Neural crest cell (in vitro differentiated cells): ENCODE measurements at regions not wholly inside any gene's neighbourhood (a gene's known extent, or its start where the extent isn't known, plus 50 kb on each side); places are given as distances from the start of the nearest gene placed in this dataset.

Experiments
- DNase-seq: peaks from one replicate; pipeline ENCODE4 v3.0.0; 2021; ENCODE audit warnings: low read depth, mixed read lengths, low spot score
- H3K27ac Mint-ChIP-seq: one replicate; pipeline ENCODE4 v1.8.0; 2021; ENCODE audit warnings: mild to moderate bottlenecking, mixed read lengths; ENCODE audit not compliant: unreplicated experiment
- H3K27me3 Mint-ChIP-seq: 2 replicates; pipeline ENCODE4 v1.8.0; 2021; ENCODE audit warnings: low read depth, mild to moderate bottlenecking, mixed read lengths
- H3K36me3 Mint-ChIP-seq: 2 replicates; pipeline ENCODE4 v1.8.0; 2021; ENCODE audit warnings: low read depth, mild to moderate bottlenecking, mixed read lengths
- H3K4me1 Mint-ChIP-seq: 2 replicates; pipeline ENCODE4 v1.8.0; 2021; ENCODE audit warnings: mixed read lengths
- H3K4me3 Mint-ChIP-seq: one replicate; pipeline ENCODE4 v1.8.0; 2021; ENCODE audit warnings: mild to moderate bottlenecking, mixed read lengths
- H3K9me3 Mint-ChIP-seq: 2 replicates; pipeline ENCODE4 v1.8.0; 2021; ENCODE audit warnings: mixed read lengths
- CTCF ChIP-seq: fragments of 200-600 bp; sonication (generic); conservative IDR thresholded peaks from 2 replicates; pipeline ENCODE4 v1.5.0; 2021; ENCODE audit warnings: antibody characterized with exemption, mild to moderate bottlenecking

DNA sequence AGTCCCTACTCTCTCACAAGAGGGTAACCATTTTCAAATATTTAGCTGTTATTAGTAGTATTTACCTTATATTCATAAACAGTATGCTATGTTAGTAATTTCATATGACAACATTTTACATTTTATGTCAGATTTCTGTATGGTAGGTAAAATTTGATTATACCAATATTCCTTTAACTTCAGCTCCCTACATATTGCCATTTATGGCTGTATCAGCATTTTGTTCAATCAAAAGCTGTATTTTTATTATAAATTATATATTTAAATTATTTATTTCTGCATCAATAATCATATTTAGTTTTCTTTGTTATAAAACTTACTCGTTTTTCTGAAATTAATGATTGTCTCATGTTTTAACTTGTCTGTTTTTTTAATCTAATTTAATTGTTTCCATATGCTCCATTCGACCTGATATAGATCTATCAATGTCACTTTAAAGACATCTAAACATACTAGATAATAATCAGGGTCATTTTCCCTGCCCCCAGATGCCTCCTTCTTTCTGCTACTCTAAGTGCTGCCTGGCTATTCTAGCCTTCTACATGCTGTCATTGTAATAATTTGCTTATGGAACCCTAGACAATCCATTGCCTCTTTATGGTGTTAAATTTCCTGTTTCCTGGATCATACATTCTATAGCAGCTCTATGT, 1976.7 kb upstream of the ADGRL3 start:
- no peaks in the 10 kb centered on the region for H3K4me1 Mint-ChIP-seq

DNA sequence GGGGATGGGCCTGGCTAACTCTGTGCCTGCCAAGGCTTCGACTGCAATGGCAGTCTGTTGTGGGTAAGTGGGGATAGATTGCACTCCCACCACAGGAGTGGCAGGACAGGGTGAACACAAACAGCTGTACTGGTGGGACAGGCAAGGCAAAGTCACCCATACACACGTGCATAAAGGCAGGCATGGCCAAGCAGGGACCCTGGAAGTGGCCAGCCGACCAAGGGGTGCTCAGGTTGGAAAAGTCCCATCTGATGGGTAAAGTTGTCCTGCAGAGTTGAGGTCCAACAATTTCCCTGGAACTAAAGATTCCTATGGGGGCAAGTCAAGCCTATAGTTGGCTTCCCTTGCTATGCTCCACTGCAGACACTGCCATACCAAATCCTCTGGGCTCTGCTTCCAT, 1961.9 kb upstream of the ADGRL3 start:
- TF ChIP-seq CTCF = no peak
- peaks cover 11% of the 10 kb centered on the region for H3K4me1 Mint-ChIP-seq
- H3K36me3 Mint-ChIP-seq = peaks cover 5% of the 10 kb centered on the region
- no peaks in the 10 kb centered on the region for H3K27me3 Mint-ChIP-seq
- no peak overlapping the region for H3K27ac Mint-ChIP-seq
- H3K4me3 Mint-ChIP-seq = no peak overlapping the region
- DNase-seq = no peak
- H3K9me3 Mint-ChIP-seq = peaks cover 18% of the 10 kb centered on the region

More for the DNA sequence above, 1976.7 kb upstream of the ADGRL3 start:
- Mint-ChIP-seq H3K27me3 (no peaks in the 10 kb centered on the region), H3K36me3 (no peaks in the 10 kb centered on the region), H3K4me3 (no peak overlapping the region), H3K27ac (no peak overlapping the region), H3K9me3 (peaks cover 5% of the 10 kb centered on the region)
- DNase-seq = no peak
- TF ChIP-seq CTCF = no peak

DNA sequence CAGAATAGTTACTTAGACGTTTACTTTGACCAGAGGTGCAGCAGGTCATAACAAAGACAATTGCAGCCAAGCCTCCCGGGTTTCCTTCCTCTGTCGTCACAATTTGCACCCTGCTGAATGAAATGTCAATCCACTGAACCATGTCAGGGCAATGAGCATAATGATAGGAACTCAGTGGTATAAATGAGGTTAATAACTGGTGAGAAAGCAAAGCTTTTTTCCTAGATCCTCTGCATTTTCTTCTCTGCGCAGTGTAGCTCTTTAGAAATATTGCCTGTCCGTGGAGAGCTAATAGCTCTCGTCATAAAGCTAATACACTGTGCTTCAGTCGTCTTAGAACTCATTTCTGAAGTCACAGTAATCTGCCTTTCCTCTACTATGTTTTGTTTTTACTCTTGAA, 1960.1 kb upstream of the ADGRL3 start:
- TF ChIP-seq CTCF = no peak
- peaks cover 16% of the 10 kb centered on the region for H3K9me3 Mint-ChIP-seq
- peaks cover 3% of the 10 kb centered on the region for H3K36me3 Mint-ChIP-seq
- H3K27me3 Mint-ChIP-seq = no peaks in the 10 kb centered on the region
- H3K27ac Mint-ChIP-seq = no peak overlapping the region
- H3K4me1 Mint-ChIP-seq = peaks cover 11% of the 10 kb centered on the region
- DNase-seq = no peak
- no peak overlapping the region for H3K4me3 Mint-ChIP-seq

DNA sequence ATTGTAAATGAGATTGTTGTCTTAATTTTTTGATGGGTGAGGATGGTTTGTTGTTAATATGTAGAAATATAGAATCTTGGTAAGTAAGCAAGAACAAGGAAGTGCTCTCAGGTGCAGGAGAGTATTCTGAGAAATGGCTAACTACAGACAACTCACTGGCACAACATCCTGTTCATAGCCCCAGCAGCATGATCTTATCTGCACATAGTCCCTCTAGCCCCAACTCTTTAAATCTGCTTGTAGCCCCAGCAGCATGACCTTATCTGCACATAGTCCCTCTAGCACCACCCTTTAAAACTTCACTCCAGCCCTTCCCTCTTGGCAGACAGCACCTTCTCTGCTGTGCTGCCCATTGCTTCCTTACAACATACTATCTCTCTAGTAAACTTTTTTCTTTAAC, 1957.1 kb upstream of the ADGRL3 start:
- DNase-seq = no peak
- Mint-ChIP-seq H3K27ac (no peak overlapping the region), H3K9me3 (peaks cover 12% of the 10 kb centered on the region), H3K36me3 (peaks cover 3% of the 10 kb centered on the region), H3K4me3 (no peak overlapping the region), H3K4me1 (peaks cover 11% of the 10 kb centered on the region), H3K27me3 (no peaks in the 10 kb centered on the region)
- TF ChIP-seq CTCF = no peak

DNA sequence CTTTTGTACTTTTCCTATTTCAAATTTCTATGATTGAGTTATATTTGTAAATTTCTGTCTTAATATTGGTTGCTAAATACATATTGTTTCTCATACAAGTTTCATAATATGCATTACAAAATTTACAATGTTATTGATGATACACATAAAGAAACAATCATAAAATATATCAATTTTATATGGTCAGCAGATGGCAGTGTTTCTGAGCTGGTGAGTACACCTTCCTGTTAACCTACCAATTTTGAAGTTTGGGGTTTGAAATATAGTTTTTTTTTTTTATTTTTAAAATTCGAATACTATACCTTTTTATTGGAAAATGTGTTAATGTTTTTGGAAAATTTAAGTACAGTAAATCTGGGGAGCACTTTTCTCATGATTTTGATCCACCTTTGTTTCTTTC, 1953.1 kb upstream of the ADGRL3 start:
- no peak overlapping the region for H3K4me3 Mint-ChIP-seq
- DNase-seq = no peak
- H3K27ac Mint-ChIP-seq = no peak overlapping the region
- H3K9me3 Mint-ChIP-seq = peaks cover 9% of the 10 kb centered on the region
- peak; percentile 65 for TF ChIP-seq CTCF
- no peaks in the 10 kb centered on the region for H3K4me1 Mint-ChIP-seq
- no peaks in the 10 kb centered on the region for H3K27me3 Mint-ChIP-seq
- H3K36me3 Mint-ChIP-seq = peaks cover 3% of the 10 kb centered on the region
